Glutamatergic neuron (in vitro differentiated cells): ENCODE measurements at regions not wholly inside any gene's neighbourhood (a gene's known extent, or its start where the extent isn't known, plus 50 kb on each side); places are given as distances from the start of the nearest gene placed in this dataset.
"Not testable (repeated sequence)": the region's sequence is repeated elsewhere in the genome, so short reads cannot be mapped to it uniquely, and the experiment has no call there.

ENCODE experiments used
- DNase-seq: peaks from one replicate; pipeline ENCODE4 v3.0.0; 2022
- H3K27ac Mint-ChIP-seq: one replicate; pipeline ENCODE4 v1.8.0; 2020; ENCODE audit warnings: mild to moderate bottlenecking, mixed read lengths, inconsistent platforms; ENCODE audit not compliant: unreplicated experiment
- H3K27me3 Mint-ChIP-seq: one replicate; pipeline ENCODE4 v1.8.0; 2020; ENCODE audit warnings: mild to moderate bottlenecking, moderate library complexity, mixed read lengths, inconsistent platforms; ENCODE audit not compliant: unreplicated experiment
- H3K36me3 Mint-ChIP-seq: one replicate; pipeline ENCODE4 v1.8.0; 2020; ENCODE audit warnings: mild to moderate bottlenecking, mixed read lengths, inconsistent platforms; ENCODE audit not compliant: unreplicated experiment
- H3K4me1 Mint-ChIP-seq: one replicate; pipeline ENCODE4 v1.8.0; 2020; ENCODE audit warnings: mild to moderate bottlenecking, low read depth, mixed read lengths, inconsistent platforms; ENCODE audit not compliant: unreplicated experiment
- H3K4me3 Mint-ChIP-seq: one replicate; pipeline ENCODE4 v1.8.0; 2020; ENCODE audit warnings: mild to moderate bottlenecking, mixed read lengths, inconsistent platforms; ENCODE audit not compliant: unreplicated experiment
- H3K9me3 Mint-ChIP-seq: one replicate; pipeline ENCODE4 v1.8.0; 2020; ENCODE audit warnings: mild to moderate bottlenecking, moderate library complexity, mixed read lengths, inconsistent platforms; ENCODE audit not compliant: unreplicated experiment
- CTCF ChIP-seq: fragments of 200-600 bp; sonication (generic); IDR thresholded peaks from one replicate; pipeline ENCODE4 v1.5.0; 2021; ENCODE audit not compliant: partially characterized antibody, unreplicated experiment

- H3K36me3 Mint-ChIP-seq: peaks cover 4% of the 10 kb centered on the region
- H3K27ac Mint-ChIP-seq: no peak overlapping the region
- no peak for DNase-seq
- H3K9me3 Mint-ChIP-seq: peaks cover 5% of the 10 kb centered on the region
- H3K4me3 Mint-ChIP-seq: no peak overlapping the region
- H3K27me3 Mint-ChIP-seq: no peaks in the 10 kb centered on the region
- H3K4me1 Mint-ChIP-seq: peaks cover 21% of the 10 kb centered on the region
- TF ChIP-seq CTCF: no peak
Observed at GRCh38 chr1:90295534-90295933, 300.6 kb downstream of the ZNF326 start.

- no peak overlapping the region for H3K27ac Mint-ChIP-seq
- no peak for TF ChIP-seq CTCF
- H3K4me3 Mint-ChIP-seq: no peak overlapping the region
- DNase-seq: no peak
- H3K9me3 Mint-ChIP-seq: no peaks in the 10 kb centered on the region
- peaks cover 4% of the 10 kb centered on the region for H3K4me1 Mint-ChIP-seq
- H3K36me3 Mint-ChIP-seq: peaks cover 4% of the 10 kb centered on the region
- no peaks in the 10 kb centered on the region for H3K27me3 Mint-ChIP-seq
Observed at GRCh38 chr1:90291431-90292216, 296.7 kb downstream of the ZNF326 start.

- H3K9me3 Mint-ChIP-seq: no peaks in the 10 kb centered on the region
- no peaks in the 10 kb centered on the region for H3K36me3 Mint-ChIP-seq
- H3K4me1 Mint-ChIP-seq: no peaks in the 10 kb centered on the region
- no peak overlapping the region for H3K27ac Mint-ChIP-seq
- TF ChIP-seq CTCF: no peak
- DNase-seq: no peak
- no peak overlapping the region for H3K4me3 Mint-ChIP-seq
- no peaks in the 10 kb centered on the region for H3K27me3 Mint-ChIP-seq
Observed at GRCh38 chr1:90282811-90283210, 287.9 kb downstream of the ZNF326 start.

GRCh38 chr1:90281886-90282285, 287.0 kb downstream of the ZNF326 start:
- not testable (repeated sequence) for H3K9me3 Mint-ChIP-seq, H3K27me3 Mint-ChIP-seq, DNase-seq, H3K27ac Mint-ChIP-seq, H3K36me3 Mint-ChIP-seq, H3K4me3 Mint-ChIP-seq, H3K4me1 Mint-ChIP-seq

- no peaks in the 10 kb centered on the region for H3K9me3 Mint-ChIP-seq
- H3K4me3 Mint-ChIP-seq: no peak overlapping the region
- no peaks in the 10 kb centered on the region for H3K36me3 Mint-ChIP-seq
- H3K4me1 Mint-ChIP-seq: no peaks in the 10 kb centered on the region
- no peak for TF ChIP-seq CTCF
- no peak overlapping the region for H3K27ac Mint-ChIP-seq
- no peaks in the 10 kb centered on the region for H3K27me3 Mint-ChIP-seq
- DNase-seq: no peak
Observed at GRCh38 chr1:90277270-90277669, 282.4 kb downstream of the ZNF326 start.
